OCI-LY3 (cell line): ENCODE measurements at regions not wholly inside any gene's neighbourhood (a gene's known extent, or its start where the extent isn't known, plus 50 kb on each side); places are given as distances from the start of the nearest gene placed in this dataset.

Source experiments
- EZH2phosphoT487 ChIP-seq: fragments of 200-600 bp; shearing (Covaris generic); IDR thresholded peaks from 2 replicates; pipeline ENCODE4 v1.6.1; 2018; ENCODE audit warnings: antibody characterized with exemption, mixed run types, low read depth
- TF ChIP-seq, protein P1 (sequence below): fragments of 200-600, 300-600 bp; sonication (generic); IDR thresholded peaks from 2 replicates; pipeline ENCODE4 v1.5.1; 2014; ENCODE audit warnings: antibody characterized with exemption, low read length, low read depth

- TF ChIP-seq, protein P1, sequence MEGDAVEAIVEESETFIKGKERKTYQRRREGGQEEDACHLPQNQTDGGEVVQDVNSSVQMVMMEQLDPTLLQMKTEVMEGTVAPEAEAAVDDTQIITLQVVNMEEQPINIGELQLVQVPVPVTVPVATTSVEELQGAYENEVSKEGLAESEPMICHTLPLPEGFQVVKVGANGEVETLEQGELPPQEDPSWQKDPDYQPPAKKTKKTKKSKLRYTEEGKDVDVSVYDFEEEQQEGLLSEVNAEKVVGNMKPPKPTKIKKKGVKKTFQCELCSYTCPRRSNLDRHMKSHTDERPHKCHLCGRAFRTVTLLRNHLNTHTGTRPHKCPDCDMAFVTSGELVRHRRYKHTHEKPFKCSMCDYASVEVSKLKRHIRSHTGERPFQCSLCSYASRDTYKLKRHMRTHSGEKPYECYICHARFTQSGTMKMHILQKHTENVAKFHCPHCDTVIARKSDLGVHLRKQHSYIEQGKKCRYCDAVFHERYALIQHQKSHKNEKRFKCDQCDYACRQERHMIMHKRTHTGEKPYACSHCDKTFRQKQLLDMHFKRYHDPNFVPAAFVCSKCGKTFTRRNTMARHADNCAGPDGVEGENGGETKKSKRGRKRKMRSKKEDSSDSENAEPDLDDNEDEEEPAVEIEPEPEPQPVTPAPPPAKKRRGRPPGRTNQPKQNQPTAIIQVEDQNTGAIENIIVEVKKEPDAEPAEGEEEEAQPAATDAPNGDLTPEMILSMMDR = no peak
- TF ChIP-seq EZH2phosphoT487 = no peak
Measured at GRCh38 chr10:56231436-56231835, 129.6 kb downstream of the ZWINT start.
